ENCODE measurements at regions not wholly inside any gene's neighbourhood (a gene's known extent, or its start where the extent isn't known, plus 50 kb on each side); places are given as distances from the start of the nearest gene placed in this dataset.

DNA sequence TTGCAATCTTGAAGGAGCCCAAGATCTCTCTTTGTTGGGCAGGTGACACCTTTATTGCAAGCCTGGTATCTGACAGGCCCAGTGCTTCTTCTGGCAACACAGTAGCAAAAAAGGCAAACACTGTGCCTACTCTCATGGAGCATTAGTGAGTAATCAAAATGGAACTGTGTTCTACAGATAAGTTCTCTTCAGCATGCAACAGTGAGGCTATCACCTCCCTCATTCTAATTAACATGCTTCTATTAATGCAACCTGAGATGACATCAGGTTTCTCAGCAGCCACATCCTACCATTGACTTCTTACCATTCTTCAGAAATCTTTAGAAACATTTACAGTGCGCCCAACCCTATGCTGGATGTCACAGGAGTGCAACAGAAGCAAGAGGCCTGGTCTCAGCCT, 77.9 kb upstream of the KCNMA1 start:
- 81 to 100% (median 87%) methylated on average over 1 of the region's 1 CpG for WGBS, 3 donors
- H3K9me3 ChIP-seq (ENCODE audit: control insufficient read depth in 2 of 2, insufficient read depth in 1 of 2, low read depth in 1 of 2, low read length in 1 of 2) = no peaks in the 10 kb centered on the region
- no peak overlapping the region for H3K4me3 ChIP-seq (ENCODE audit: low read depth in 1 of 3, low read length in 3 of 3)
- no peaks in the 10 kb centered on the region for H3K4me1 ChIP-seq (ENCODE audit: control insufficient read depth in 3 of 3, insufficient read depth in 2 of 3, low read depth in 1 of 3, low read length in 2 of 3)
- no peaks in the 10 kb centered on the region for H3K36me3 ChIP-seq (ENCODE audit: control insufficient read depth in 3 of 3, insufficient read depth in 2 of 3, low read depth in 1 of 3, low read length in 3 of 3)
- H3K27ac ChIP-seq (ENCODE audit: low read depth in 1 of 3, low read length in 2 of 3) = no peak overlapping the region
- no peak for DNase-seq
- H3K27me3 ChIP-seq (ENCODE audit: control insufficient read depth in 3 of 3, insufficient read depth in 3 of 3, low read length in 3 of 3) = peaks cover 0 to 14% (median under 1%) of the 10 kb centered on the region in 3 donors
- no peak for FAIRE-seq

DNA sequence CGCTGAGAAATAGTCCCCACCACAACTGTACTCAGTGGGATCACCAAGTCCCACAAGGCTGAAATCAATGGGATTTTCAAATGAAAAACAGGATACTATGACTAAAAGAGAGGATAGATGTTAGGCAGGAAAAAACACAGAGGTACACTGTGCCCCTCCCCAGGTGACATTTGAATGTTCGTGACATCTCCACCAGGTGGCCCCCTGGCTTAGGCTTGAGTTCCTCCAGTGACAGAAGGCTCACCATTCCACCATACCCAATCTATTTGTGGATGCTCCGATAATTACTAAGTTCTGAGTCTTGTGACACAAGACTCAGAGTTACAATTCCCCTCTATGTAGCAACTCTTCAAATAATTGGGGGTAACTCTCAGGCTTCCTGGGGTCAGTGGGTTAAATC, 77.5 kb upstream of the KCNMA1 start:
- H3K4me3 ChIP-seq (ENCODE audit: low read depth in 1 of 3, low read length in 3 of 3) = no peak overlapping the region
- H3K27me3 ChIP-seq (ENCODE audit: control insufficient read depth in 3 of 3, insufficient read depth in 3 of 3, low read length in 3 of 3) = peaks cover 0 to 14% (median 2%) of the 10 kb centered on the region in 3 donors
- 43 to 61% (median 51%) methylated on average over 3 of the region's 3 CpGs for WGBS, 3 donors
- H3K9me3 ChIP-seq (ENCODE audit: control insufficient read depth in 2 of 2, insufficient read depth in 1 of 2, low read depth in 1 of 2, low read length in 1 of 2) = no peaks in the 10 kb centered on the region
- H3K4me1 ChIP-seq (ENCODE audit: control insufficient read depth in 3 of 3, insufficient read depth in 2 of 3, low read depth in 1 of 3, low read length in 2 of 3) = no peaks in the 10 kb centered on the region
- H3K27ac ChIP-seq (ENCODE audit: low read depth in 1 of 3, low read length in 2 of 3) = no peak overlapping the region
- FAIRE-seq (no peak), DNase-seq (peak; percentile 20 to 24)
- H3K36me3 ChIP-seq (ENCODE audit: control insufficient read depth in 3 of 3, insufficient read depth in 2 of 3, low read depth in 1 of 3, low read length in 3 of 3) = no peaks in the 10 kb centered on the region

- no peak for DNase-seq
- FAIRE-seq = no peak
- Histone ChIP-seq H3K27ac (ENCODE audit: low read depth in 1 of 3, low read length in 2 of 3) (no peak overlapping the region), H3K36me3 (ENCODE audit: control insufficient read depth in 3 of 3, insufficient read depth in 2 of 3, low read depth in 1 of 3, low read length in 3 of 3) (no peaks in the 10 kb centered on the region), H3K4me1 (ENCODE audit: control insufficient read depth in 3 of 3, insufficient read depth in 2 of 3, low read depth in 1 of 3, low read length in 2 of 3) (no peaks in the 10 kb centered on the region), H3K4me3 (ENCODE audit: low read depth in 1 of 3, low read length in 3 of 3) (no peak overlapping the region), H3K9me3 (ENCODE audit: control insufficient read depth in 2 of 2, insufficient read depth in 1 of 2, low read depth in 1 of 2, low read length in 1 of 2) (no peaks in the 10 kb centered on the region), H3K27me3 (ENCODE audit: control insufficient read depth in 3 of 3, insufficient read depth in 3 of 3, low read length in 3 of 3) (peaks cover 0 to 14% (median 2%) of the 10 kb centered on the region in 3 donors)
- WGBS, 3 donors = 61 to 78% (median 70%) methylated on average over 14 of the region's 14 CpGs
Measured at GRCh38 chr10:77713521-77714280, 76.1 kb upstream of the KCNMA1 start.

DNA sequence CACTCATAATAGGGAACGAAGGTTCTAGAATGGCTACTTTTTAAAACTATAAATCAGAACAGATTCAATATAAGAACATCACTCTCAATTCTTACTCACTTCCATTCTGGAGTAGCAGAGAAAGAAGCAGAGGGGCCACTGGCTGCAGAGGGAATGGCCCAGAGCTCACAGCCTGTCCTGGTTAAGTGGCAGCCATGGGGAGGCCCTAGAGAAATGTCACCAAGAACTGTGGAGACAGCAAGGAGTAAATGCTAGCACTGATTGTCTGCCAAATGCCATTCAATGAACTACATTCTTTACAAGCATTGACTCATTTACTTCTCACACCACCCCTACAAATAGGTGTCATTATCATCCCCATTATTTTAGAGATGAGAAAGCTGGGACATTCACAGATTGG, 74.6 kb upstream of the KCNMA1 start:
- H3K36me3 ChIP-seq (ENCODE audit: control insufficient read depth in 3 of 3, insufficient read depth in 2 of 3, low read depth in 1 of 3, low read length in 3 of 3) = no peaks in the 10 kb centered on the region
- WGBS, 3 donors = 88 to 96% (median 94%) methylated on average over 1 of the region's 1 CpG
- DNase-seq = no peak
- peaks cover 0 to 12% (median 4%) of the 10 kb centered on the region in 3 donors for H3K27me3 ChIP-seq (ENCODE audit: control insufficient read depth in 3 of 3, insufficient read depth in 3 of 3, low read length in 3 of 3)
- H3K27ac ChIP-seq (ENCODE audit: low read depth in 1 of 3, low read length in 2 of 3) = no peak overlapping the region
- no peak overlapping the region for H3K4me3 ChIP-seq (ENCODE audit: low read depth in 1 of 3, low read length in 3 of 3)
- H3K4me1 ChIP-seq (ENCODE audit: control insufficient read depth in 3 of 3, insufficient read depth in 2 of 3, low read depth in 1 of 3, low read length in 2 of 3) = no peaks in the 10 kb centered on the region
- no peak for FAIRE-seq
- H3K9me3 ChIP-seq (ENCODE audit: control insufficient read depth in 2 of 2, insufficient read depth in 1 of 2, low read depth in 1 of 2, low read length in 1 of 2) = no peaks in the 10 kb centered on the region

DNA sequence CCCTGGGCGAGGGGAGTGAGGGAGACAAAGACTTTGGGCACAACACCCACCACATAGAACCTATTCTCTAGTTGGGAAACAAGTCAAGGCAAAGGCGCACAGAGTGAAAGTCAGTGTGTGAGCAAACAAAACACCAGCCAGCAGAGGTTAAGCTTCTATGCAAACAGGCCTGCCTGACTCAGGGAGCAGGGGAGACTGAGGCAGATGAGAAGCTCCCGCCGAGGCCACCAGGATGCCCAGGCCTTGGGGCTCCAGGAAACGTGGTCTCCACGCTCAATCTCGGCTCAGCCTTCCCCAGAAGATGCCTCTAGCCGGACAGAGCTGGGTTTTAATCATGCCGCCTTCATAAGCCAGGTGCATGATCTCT, 74.1 kb upstream of the KCNMA1 start:
- no peaks in the 10 kb centered on the region for H3K9me3 ChIP-seq (ENCODE audit: control insufficient read depth in 2 of 2, insufficient read depth in 1 of 2, low read depth in 1 of 2, low read length in 1 of 2)
- no peak overlapping the region for H3K4me3 ChIP-seq (ENCODE audit: low read depth in 1 of 3, low read length in 3 of 3)
- peaks cover 0 to 12% (median 4%) of the 10 kb centered on the region in 3 donors for H3K27me3 ChIP-seq (ENCODE audit: control insufficient read depth in 3 of 3, insufficient read depth in 3 of 3, low read length in 3 of 3)
- 19 to 34% (median 24%) methylated on average over 8 to 9 of the region's 9 CpGs for WGBS, 3 donors
- H3K4me1 ChIP-seq (ENCODE audit: control insufficient read depth in 3 of 3, insufficient read depth in 2 of 3, low read depth in 1 of 3, low read length in 2 of 3) = no peaks in the 10 kb centered on the region
- FAIRE-seq = no peak
- H3K27ac ChIP-seq (ENCODE audit: low read depth in 1 of 3, low read length in 2 of 3) = no peak overlapping the region
- DNase-seq = no peak
- H3K36me3 ChIP-seq (ENCODE audit: control insufficient read depth in 3 of 3, insufficient read depth in 2 of 3, low read depth in 1 of 3, low read length in 3 of 3) = no peaks in the 10 kb centered on the region

- WGBS, 3 donors = 12 to 21% (median 21%) methylated on average over 47 to 51 of the region's 51 CpGs
Measured at GRCh38 chr10:77710759-77711682, 73.4 kb upstream of the KCNMA1 start.

DNA sequence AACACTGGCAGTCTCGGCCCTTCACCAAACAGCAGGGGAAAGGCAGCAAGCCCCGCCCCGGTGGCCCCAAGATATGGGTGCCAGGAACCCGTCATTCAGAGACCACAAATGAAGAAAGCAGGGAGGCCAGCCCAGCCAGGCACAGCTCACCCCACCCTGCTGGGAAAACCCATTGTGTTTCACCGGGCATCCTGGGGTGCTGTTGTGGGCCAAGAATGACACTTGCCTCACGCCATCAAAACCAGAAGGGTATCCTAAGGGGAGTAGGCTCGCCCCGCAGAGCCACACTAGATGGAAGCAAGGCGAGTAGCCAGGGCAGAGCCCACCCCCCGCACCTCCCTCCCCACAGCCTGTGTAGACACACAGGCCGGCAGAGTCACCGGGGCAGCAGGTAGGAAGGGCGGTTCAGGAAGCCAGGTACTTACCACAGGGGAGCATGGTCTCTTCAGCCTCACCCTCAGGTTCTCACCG, 72.5 kb upstream of the KCNMA1 start:
- 69 to 84% (median 74%) methylated on average over 14 of the region's 14 CpGs for WGBS, 3 donors
- Histone ChIP-seq H3K4me1 (ENCODE audit: control insufficient read depth in 3 of 3, insufficient read depth in 2 of 3, low read depth in 1 of 3, low read length in 2 of 3) (no peaks in the 10 kb centered on the region), H3K27me3 (ENCODE audit: control insufficient read depth in 3 of 3, insufficient read depth in 3 of 3, low read length in 3 of 3) (peaks cover 0 to 12% (median 4%) of the 10 kb centered on the region in 3 donors), H3K4me3 (ENCODE audit: low read depth in 1 of 3, low read length in 3 of 3) (no peak overlapping the region), H3K9me3 (ENCODE audit: control insufficient read depth in 2 of 2, insufficient read depth in 1 of 2, low read depth in 1 of 2, low read length in 1 of 2) (no peaks in the 10 kb centered on the region), H3K36me3 (ENCODE audit: control insufficient read depth in 3 of 3, insufficient read depth in 2 of 3, low read depth in 1 of 3, low read length in 3 of 3) (no peaks in the 10 kb centered on the region), H3K27ac (ENCODE audit: low read depth in 1 of 3, low read length in 2 of 3) (no peak overlapping the region)
- DNase-seq = no peak
- FAIRE-seq = no peak

More at GRCh38 chr10:77710759-77711682, 73.4 kb upstream of the KCNMA1 start:
- no peak for FAIRE-seq
- H3K9me3 ChIP-seq (ENCODE audit: control insufficient read depth in 2 of 2, insufficient read depth in 1 of 2, low read depth in 1 of 2, low read length in 1 of 2) = no peaks in the 10 kb centered on the region
- H3K36me3 ChIP-seq (ENCODE audit: control insufficient read depth in 3 of 3, insufficient read depth in 2 of 3, low read depth in 1 of 3, low read length in 3 of 3) = no peaks in the 10 kb centered on the region
- no peak overlapping the region for H3K27ac ChIP-seq (ENCODE audit: low read depth in 1 of 3, low read length in 2 of 3)
- H3K4me3 ChIP-seq (ENCODE audit: low read depth in 1 of 3, low read length in 3 of 3) = peak overlapping the region in 1 of 3 donors; percentile 48
- H3K4me1 ChIP-seq (ENCODE audit: control insufficient read depth in 3 of 3, insufficient read depth in 2 of 3, low read depth in 1 of 3, low read length in 2 of 3) = no peaks in the 10 kb centered on the region
- peaks cover 0 to 12% (median 4%) of the 10 kb centered on the region in 3 donors for H3K27me3 ChIP-seq (ENCODE audit: control insufficient read depth in 3 of 3, insufficient read depth in 3 of 3, low read length in 3 of 3)
- peak; percentile 53 to 86 for DNase-seq

DNA sequence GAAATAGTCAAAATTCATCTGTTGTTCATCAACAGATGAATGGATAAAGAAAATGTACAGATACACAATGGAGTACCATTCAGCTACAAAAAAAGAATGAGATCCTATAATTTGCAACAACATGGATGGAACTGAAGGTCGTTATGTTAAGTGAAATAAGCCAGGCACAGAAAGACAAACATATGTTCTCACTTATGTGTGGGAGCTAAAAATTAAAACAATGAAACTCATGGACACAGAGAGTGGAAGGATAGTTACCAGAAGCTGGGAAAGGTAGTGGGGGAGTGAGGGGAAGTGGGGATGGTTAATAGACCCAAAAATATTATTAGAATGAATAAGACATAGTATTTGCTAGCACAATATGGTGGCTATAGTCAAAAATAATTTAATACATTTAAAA, 70.0 kb upstream of the KCNMA1 start:
- H3K27me3 ChIP-seq (ENCODE audit: control insufficient read depth in 3 of 3, insufficient read depth in 3 of 3, low read length in 3 of 3) = peaks cover 0 to 7% (median 5%) of the 10 kb centered on the region in 3 donors
- no peaks in the 10 kb centered on the region for H3K4me1 ChIP-seq (ENCODE audit: control insufficient read depth in 3 of 3, insufficient read depth in 2 of 3, low read depth in 1 of 3, low read length in 2 of 3)
- H3K9me3 ChIP-seq (ENCODE audit: control insufficient read depth in 2 of 2, insufficient read depth in 1 of 2, low read depth in 1 of 2, low read length in 1 of 2) = peaks cover 0 to 4% of the 10 kb centered on the region in 2 donors
- no peak overlapping the region for H3K27ac ChIP-seq (ENCODE audit: low read depth in 1 of 3, low read length in 2 of 3)
- no peak for FAIRE-seq
- H3K36me3 ChIP-seq (ENCODE audit: control insufficient read depth in 3 of 3, insufficient read depth in 2 of 3, low read depth in 1 of 3, low read length in 3 of 3) = no peaks in the 10 kb centered on the region
- WGBS, 3 donors = 41 to 65% (median 57%) methylated on average over 1 of the region's 1 CpG
- no peak overlapping the region for H3K4me3 ChIP-seq (ENCODE audit: low read depth in 1 of 3, low read length in 3 of 3)
- DNase-seq = no peak
